ENCODE measurements at regions not wholly inside any gene's neighbourhood (a gene's known extent, or its start where the extent isn't known, plus 50 kb on each side); places are given as distances from the start of the nearest gene placed in this dataset.

GRCh38 chr2:238561230-238561629 is 134.5 kb downstream of the ASB1 start:
- no peak for DNase-seq (ENCODE audit: low read depth)

- no peak for DNase-seq (ENCODE audit: low read depth)
Observed at GRCh38 chr2:238562446-238562845, 135.7 kb downstream of the ASB1 start.

- DNase-seq (ENCODE audit: low read depth): no peak
Observed at GRCh38 chr2:238563551-238563950, 136.8 kb downstream of the ASB1 start.

GRCh38 chr2:238564286-238564920 is 137.7 kb downstream of the ASB1 start:
- DNase-seq (ENCODE audit: low read depth): no peak

- DNase-seq (ENCODE audit: low read depth): no peak
Observed at GRCh38 chr2:238565031-238565430, 138.3 kb downstream of the ASB1 start.

GRCh38 chr2:238566001-238566645 is 139.4 kb downstream of the ASB1 start:
- DNase-seq (ENCODE audit: low read depth): no peak

- DNase-seq (ENCODE audit: low read depth): no peak
Observed at GRCh38 chr2:238567067-238567855, 140.5 kb downstream of the ASB1 start.

GRCh38 chr2:238567996-238568395 is 141.3 kb downstream of the ASB1 start:
- DNase-seq (ENCODE audit: low read depth): no peak

GRCh38 chr2:238568455-238569440 is 142.0 kb downstream of the ASB1 start:
- no peak for DNase-seq (ENCODE audit: low read depth)

GRCh38 chr2:238569507-238570195 is 142.9 kb downstream of the ASB1 start:
- no peak for DNase-seq (ENCODE audit: low read depth)

- DNase-seq (ENCODE audit: low read depth): no peak
Observed at GRCh38 chr2:238570391-238570790, 143.7 kb downstream of the ASB1 start.

- DNase-seq (ENCODE audit: low read depth): no peak
Observed at GRCh38 chr2:238570926-238571325, 144.2 kb downstream of the ASB1 start.

- no peak for DNase-seq (ENCODE audit: low read depth)
Observed at GRCh38 chr2:238571661-238572372, 145.1 kb downstream of the ASB1 start.

- DNase-seq (ENCODE audit: low read depth): peak; percentile 13
Observed at GRCh38 chr2:238573065-238573778, 146.5 kb downstream of the ASB1 start.

- no peak for DNase-seq (ENCODE audit: low read depth)
Observed at GRCh38 chr2:238573916-238574315, 147.2 kb downstream of the ASB1 start.

GRCh38 chr2:238574490-238575271 is 148.0 kb downstream of the ASB1 start:
- DNase-seq (ENCODE audit: low read depth): no peak

GRCh38 chr2:238576674-238577073 is 149.9 kb downstream of the ASB1 start:
- no peak for DNase-seq (ENCODE audit: low read depth)

- no peak for DNase-seq (ENCODE audit: low read depth)
Observed at GRCh38 chr2:238578256-238578655, 151.5 kb downstream of the ASB1 start.

GRCh38 chr2:238580486-238580885 is 153.8 kb downstream of the ASB1 start:
- DNase-seq (ENCODE audit: low read depth): no peak
